GM21447 (cell line): ENCODE measurements at regions not wholly inside any gene's neighbourhood (a gene's known extent, or its start where the extent isn't known, plus 50 kb on each side); places are given as distances from the start of the nearest gene placed in this dataset.
"Not testable (repeated sequence)": the region's sequence is repeated elsewhere in the genome, so short reads cannot be mapped to it uniquely, and the experiment has no call there.

Source experiments
- ATAC-seq: cut with Tn5 transposase; IDR thresholded peaks from one replicate; pipeline ENCODE4 v1.9.1; 2021; ENCODE audit not compliant: unreplicated experiment

GRCh38 chr2:150267651-150268415, 219.6 kb downstream of the RND3 start:
- ATAC-seq: no peak

- no peak for ATAC-seq
Measured at GRCh38 chr2:150266931-150267330, 220.5 kb downstream of the RND3 start.

DNA sequence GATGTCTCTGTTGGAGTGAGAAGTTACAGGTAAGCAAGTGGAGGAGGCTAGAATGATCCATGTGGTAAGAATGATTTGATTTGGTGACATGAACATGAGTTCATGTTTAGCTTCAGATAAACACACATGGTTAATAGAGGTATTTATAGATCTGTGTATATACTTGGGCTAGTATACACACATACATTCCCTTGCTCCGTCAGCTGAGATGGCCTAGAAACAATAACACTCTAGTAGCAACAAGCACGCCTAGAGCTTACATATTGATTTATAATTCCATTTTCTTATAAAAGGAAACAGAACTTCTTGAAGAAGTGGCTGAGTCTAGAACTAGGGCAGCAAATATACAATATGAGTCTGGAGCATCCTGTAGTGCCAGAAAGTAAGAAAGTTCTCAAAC, 223.0 kb downstream of the RND3 start:
- no peak for ATAC-seq

- ATAC-seq: no peak
Measured at GRCh38 chr2:150261691-150262090, 225.8 kb downstream of the RND3 start.

DNA sequence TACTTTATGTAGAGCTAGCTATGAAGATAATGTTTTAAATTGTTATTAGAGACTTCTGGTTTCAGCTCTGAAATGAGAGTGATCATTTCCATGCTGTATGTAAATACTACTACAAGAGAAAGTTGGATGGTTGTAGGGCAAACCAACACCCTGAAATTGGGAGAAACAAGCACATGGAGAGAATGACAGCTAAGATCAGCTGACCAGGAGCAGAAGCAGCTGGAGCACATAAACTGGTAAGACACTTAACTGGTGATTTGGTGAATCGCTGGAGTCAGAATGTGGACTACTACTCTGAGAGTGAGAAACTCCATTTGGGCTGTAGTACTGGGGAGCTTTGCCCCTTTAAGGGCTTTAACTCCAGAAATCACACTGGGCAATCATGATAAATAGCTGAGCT, 226.8 kb downstream of the RND3 start:
- ATAC-seq: no peak

- ATAC-seq: no peak
Measured at GRCh38 chr2:150259746-150260145, 227.7 kb downstream of the RND3 start.

DNA sequence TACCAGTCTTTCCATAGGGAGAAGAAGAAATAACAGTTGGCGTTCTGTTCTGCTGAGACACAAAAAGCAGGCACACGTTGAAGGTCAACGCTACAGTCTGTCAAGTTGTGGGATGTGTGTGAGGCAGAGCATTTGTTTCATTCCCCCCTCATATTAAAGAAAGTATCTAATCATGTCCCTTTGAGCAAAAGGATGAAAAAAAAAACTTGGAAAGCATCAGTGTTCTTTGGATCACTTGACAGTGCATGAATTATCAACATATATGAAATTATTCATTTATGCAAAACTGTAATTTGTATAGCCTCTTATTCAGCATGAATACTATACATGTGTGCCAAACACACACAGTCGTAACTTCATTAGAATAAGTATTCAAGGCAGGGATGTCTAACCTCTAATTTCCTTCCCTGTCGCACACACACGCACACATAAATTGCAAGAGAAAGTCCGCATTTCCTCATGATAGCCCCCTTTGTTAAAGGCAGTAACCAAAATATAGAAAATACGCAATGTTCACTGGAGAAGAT, 228.6 kb downstream of the RND3 start:
- ATAC-seq: no peak

- no peak for ATAC-seq
Measured at GRCh38 chr2:150256736-150257135, 230.7 kb downstream of the RND3 start.

DNA sequence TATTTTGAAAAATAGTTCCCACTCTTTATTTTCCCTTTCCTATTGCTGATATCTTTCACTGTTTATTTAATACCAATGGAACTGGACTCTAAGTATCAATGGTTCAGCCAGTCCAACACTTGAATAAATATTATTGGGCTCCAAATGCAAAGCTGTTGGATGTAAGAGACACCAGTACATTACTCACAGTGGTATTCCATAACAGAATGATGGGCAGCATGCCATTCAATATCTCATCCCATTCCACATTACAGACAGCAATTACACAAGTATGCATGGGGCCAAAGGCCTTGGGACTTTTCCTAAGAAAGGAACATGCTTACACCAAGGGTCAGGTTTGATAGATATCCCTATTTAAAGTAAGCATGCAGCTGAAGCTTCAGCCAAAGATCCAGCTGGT, 231.9 kb downstream of the RND3 start:
- ATAC-seq: no peak

DNA sequence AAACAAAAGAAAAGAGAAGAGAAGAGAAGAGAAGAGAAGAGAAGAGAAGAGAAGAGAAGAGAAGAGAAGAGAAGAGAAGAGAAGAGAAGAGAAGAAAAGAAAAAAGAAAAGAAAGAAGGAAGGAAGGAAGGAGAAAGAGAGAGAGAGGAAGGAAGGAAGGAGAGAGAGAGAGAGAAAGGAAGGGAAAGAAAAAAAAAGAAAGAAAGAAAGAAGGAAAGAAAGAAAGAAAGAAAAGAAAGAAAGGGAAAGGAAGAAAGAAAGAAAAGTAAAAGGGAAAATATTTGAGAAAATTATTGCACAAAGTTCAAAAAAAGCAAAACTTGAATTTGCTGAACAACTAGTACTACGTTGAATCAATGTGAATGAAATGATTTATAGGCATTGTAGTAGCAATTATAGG, 237.7 kb downstream of the RND3 start:
- ATAC-seq: not testable (repeated sequence)

- ATAC-seq: no peak
Measured at GRCh38 chr2:150247481-150247880, 240.0 kb downstream of the RND3 start.

DNA sequence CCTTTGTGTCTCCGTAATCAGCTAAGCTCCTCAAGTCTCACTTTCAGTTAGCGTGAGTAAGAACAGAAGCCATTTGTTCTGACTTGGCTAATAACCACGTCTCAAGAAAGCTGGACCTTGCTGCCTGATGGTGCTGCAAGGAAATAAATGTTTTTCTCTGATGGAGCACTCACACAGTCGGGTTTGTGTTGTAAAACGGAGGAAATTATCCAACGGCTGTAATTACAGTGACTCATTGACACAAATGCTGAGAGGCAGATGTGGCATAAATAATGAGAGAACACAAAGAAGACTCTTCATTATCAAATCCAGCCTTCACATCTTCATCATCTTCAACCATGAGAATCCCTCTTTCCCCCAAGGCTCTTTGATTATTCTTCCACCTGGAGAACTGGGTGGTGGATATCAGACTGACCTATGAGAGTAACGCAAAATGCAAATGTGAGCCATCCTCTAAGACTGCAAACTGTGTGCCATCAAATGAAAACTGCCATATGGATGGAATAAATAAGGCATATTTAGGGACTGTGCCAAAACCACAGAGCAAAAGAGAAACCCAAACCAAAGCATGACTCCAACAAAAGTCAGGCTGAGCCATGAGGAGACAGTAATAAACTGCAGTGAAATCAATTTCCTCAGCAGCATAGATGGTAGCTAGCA, 252.6 kb downstream of the RND3 start:
- no peak for ATAC-seq

GRCh38 chr2:150232871-150233270, 254.6 kb downstream of the RND3 start:
- ATAC-seq: no peak

GRCh38 chr2:150232321-150232720, 255.1 kb downstream of the RND3 start:
- no peak for ATAC-seq

DNA sequence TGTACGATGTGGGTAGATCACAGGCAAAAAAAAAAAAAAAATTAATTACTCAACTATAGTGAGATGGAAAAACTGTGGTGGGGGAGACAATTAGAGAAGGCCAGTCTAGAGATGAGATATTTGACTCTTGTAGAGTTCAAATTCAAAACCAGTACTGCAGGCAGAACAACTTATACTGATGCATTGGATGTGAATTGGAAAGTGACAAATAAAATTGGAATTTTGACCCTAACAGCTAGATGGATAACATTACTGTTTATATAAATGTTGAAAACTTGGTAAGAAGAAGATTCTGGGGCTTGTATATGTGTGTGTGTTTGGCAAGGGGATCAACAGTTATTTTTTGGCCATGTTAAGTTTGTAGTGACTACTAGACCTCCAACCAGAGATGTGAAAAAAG, 256.9 kb downstream of the RND3 start:
- no peak for ATAC-seq

GRCh38 chr2:150230004-150230403, 257.5 kb downstream of the RND3 start:
- no peak for ATAC-seq

DNA sequence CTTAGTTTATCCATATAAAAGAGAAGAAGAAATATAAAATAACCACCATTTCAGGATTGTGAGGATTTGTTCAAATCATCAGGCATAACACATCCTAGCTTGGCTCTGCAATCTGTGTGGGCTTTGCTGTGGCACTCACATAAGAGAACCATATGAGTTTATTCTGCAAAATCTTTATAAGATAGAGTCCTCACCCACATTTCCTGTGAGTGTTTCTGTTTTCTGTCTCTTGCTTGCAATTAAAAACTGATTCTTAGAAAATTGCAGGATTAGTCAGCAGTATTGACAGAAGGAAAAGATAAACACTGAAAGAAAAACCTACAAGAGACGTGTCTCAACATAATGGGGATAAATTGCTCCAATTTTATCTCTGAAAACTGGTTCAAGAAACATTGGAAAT, 258.5 kb downstream of the RND3 start:
- ATAC-seq: no peak

DNA sequence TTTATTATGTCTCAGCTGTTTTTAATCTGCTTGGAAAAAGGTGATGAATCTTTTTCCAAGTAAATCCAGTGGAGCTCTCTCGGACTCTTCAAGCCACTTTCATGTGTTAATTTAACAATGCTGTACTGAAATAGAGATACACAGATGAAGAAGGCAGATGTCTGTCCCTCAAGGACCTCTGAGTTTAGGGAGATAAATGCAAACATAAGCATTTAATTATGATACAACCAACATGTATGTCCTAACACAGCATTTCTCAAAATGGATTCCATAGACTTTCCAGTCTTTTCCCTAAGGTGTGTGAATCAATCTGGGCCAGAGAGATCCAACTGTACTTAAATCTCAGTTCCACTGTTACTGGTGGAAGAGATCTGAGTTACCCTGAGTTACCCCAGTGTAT, 262.4 kb downstream of the RND3 start:
- ATAC-seq: no peak

- no peak for ATAC-seq
Measured at GRCh38 chr2:150224321-150224720, 263.1 kb downstream of the RND3 start.

DNA sequence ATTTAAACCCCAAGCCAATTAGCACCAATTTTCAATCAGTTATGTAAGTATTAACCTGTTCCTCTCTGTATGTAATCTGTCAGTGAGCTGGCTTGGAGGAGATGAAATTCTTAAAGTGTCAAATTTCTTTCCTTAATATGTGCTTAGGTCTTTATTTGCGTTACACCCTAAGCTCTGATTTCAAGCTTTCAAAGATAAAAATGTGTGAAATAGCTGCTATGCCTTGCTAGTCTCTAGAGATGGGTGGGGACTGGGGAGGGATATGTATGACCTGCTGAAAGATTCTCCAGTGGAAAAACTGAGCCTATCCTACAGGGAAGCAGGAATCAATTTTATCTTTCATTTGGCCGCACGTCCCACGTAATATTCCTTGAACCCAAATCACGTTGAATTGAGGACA, 264.5 kb downstream of the RND3 start:
- no peak for ATAC-seq

- no peak for ATAC-seq
Measured at GRCh38 chr2:150222379-150222778, 265.1 kb downstream of the RND3 start.

DNA sequence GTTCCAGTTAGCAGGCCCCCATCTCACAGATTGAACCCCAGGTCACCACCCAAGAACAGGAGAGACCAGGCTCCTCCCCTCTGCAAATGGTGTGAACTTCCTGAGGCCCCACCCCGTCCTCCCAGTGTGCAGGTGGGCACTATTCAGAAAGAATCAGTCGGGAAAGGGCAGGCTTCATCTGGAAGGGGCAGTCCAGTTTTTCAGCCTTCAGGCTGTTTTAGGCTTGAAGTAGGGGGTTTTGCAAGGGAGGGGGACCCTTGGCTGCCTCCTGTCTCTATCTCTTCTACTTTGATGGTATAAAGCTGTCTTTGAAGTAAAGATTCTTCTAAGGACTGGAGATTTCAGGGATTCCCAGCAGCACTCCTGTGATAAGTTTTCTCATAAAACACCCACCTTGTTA, 267.6 kb downstream of the RND3 start:
- ATAC-seq: no peak

- no peak for ATAC-seq
Measured at GRCh38 chr2:150215041-150215440, 272.4 kb downstream of the RND3 start.
